ENCODE measurements at regions not wholly inside any gene's neighbourhood (a gene's known extent, or its start where the extent isn't known, plus 50 kb on each side); places are given as distances from the start of the nearest gene placed in this dataset.
"Not testable (repeated sequence)": the region's sequence is repeated elsewhere in the genome, so short reads cannot be mapped to it uniquely, and the experiment has no call there.

GRCh38 chr13:50247223-50247622 is 232.0 kb downstream of the KCNRG start:
- TF ChIP-seq POLR2A (IDR thresholded peaks at IDR 0.05) (no peak), POLR2AphosphoS5 (IDR thresholded peaks at IDR 0.05) (no peak), CTCF (IDR thresholded peaks at IDR 0.05) (no peak)
- Histone ChIP-seq H3K9me3 (no peaks in the 10 kb centered on the region), H3K36me3 (no peaks in the 10 kb centered on the region), H3K4me1 (replicated peaks) (no peaks in the 10 kb centered on the region), H3K27ac (no peak overlapping the region), H3K27me3 (replicated peaks; ENCODE audit: insufficient read depth) (no peaks in the 10 kb centered on the region), H3K4me3 (no peak overlapping the region)
- DNase-seq (ENCODE audit: low spot score): no peak
- WGBS: 98% methylated on average over 1 of the region's 1 CpG
- intact Hi-C loops (cut with DNase I): no loop called here

GRCh38 chr13:50248516-50249143 is 233.4 kb downstream of the KCNRG start:
- DNase-seq (ENCODE audit: low spot score): no peak
- intact Hi-C loops (cut with DNase I): no loop called here
- Histone ChIP-seq H3K9me3 (no peaks in the 10 kb centered on the region), H3K36me3 (no peaks in the 10 kb centered on the region), H3K27ac (no peak overlapping the region), H3K4me3 (no peak overlapping the region), H3K4me1 (replicated peaks) (no peaks in the 10 kb centered on the region), H3K27me3 (replicated peaks; ENCODE audit: insufficient read depth) (no peaks in the 10 kb centered on the region)
- 93% methylated on average over 3 of the region's 3 CpGs for WGBS
- TF ChIP-seq POLR2A (IDR thresholded peaks at IDR 0.05): no peak
- TF ChIP-seq POLR2AphosphoS5 (IDR thresholded peaks at IDR 0.05): no peak

- intact Hi-C loops (cut with DNase I): no loop called here
- WGBS: 90% methylated on average over 1 of the region's 1 CpG
- no peak for DNase-seq (ENCODE audit: low spot score)
- H3K4me3 ChIP-seq: no peak overlapping the region
- no peak overlapping the region for H3K27ac ChIP-seq
- TF ChIP-seq CTCF (IDR thresholded peaks at IDR 0.05) (no peak), POLR2AphosphoS5 (IDR thresholded peaks at IDR 0.05) (no peak), POLR2A (IDR thresholded peaks at IDR 0.05) (no peak)
- no peaks in the 10 kb centered on the region for H3K27me3 ChIP-seq (replicated peaks; ENCODE audit: insufficient read depth)
- H3K4me1 ChIP-seq (replicated peaks): no peaks in the 10 kb centered on the region
- H3K36me3 ChIP-seq: no peaks in the 10 kb centered on the region
- H3K9me3 ChIP-seq: no peaks in the 10 kb centered on the region
These were observed 233.9 kb downstream of the KCNRG start for GRCh38 chr13:50249144-50249521.

GRCh38 chr13:50250401-50250800 is 235.2 kb downstream of the KCNRG start:
- no peaks in the 10 kb centered on the region for H3K9me3 ChIP-seq
- H3K27ac ChIP-seq: no peak overlapping the region
- H3K4me1 ChIP-seq (replicated peaks): no peaks in the 10 kb centered on the region
- TF ChIP-seq POLR2A (IDR thresholded peaks at IDR 0.05): no peak
- TF ChIP-seq CTCF (IDR thresholded peaks at IDR 0.05): no peak
- TF ChIP-seq POLR2AphosphoS5 (IDR thresholded peaks at IDR 0.05): no peak
- WGBS: 90% methylated on average over 7 of the region's 7 CpGs
- intact Hi-C loops (cut with DNase I): no loop called here
- no peaks in the 10 kb centered on the region for H3K27me3 ChIP-seq (replicated peaks; ENCODE audit: insufficient read depth)
- no peaks in the 10 kb centered on the region for H3K36me3 ChIP-seq
- H3K4me3 ChIP-seq: no peak overlapping the region
- DNase-seq (ENCODE audit: low spot score): no peak

GRCh38 chr13:50255639-50256038 is 240.4 kb downstream of the KCNRG start:
- intact Hi-C loops (cut with DNase I): no loop called here
- no peak for DNase-seq (ENCODE audit: low spot score)
- no peaks in the 10 kb centered on the region for H3K4me1 ChIP-seq (replicated peaks)
- TF ChIP-seq POLR2A (IDR thresholded peaks at IDR 0.05) (no peak), POLR2AphosphoS5 (IDR thresholded peaks at IDR 0.05) (no peak), CTCF (IDR thresholded peaks at IDR 0.05) (no peak)
- no peaks in the 10 kb centered on the region for H3K36me3 ChIP-seq
- no peak overlapping the region for H3K27ac ChIP-seq
- H3K4me3 ChIP-seq: no peak overlapping the region
- no peaks in the 10 kb centered on the region for H3K27me3 ChIP-seq (replicated peaks; ENCODE audit: insufficient read depth)
- 82% methylated on average over 1 of the region's 1 CpG for WGBS
- no peaks in the 10 kb centered on the region for H3K9me3 ChIP-seq

GRCh38 chr13:50256536-50257321 is 241.5 kb downstream of the KCNRG start:
- H3K27me3 ChIP-seq (replicated peaks; ENCODE audit: insufficient read depth); H3K4me3 ChIP-seq; H3K9me3 ChIP-seq; DNase-seq (ENCODE audit: low spot score); H3K27ac ChIP-seq; intact Hi-C loops (cut with DNase I); H3K36me3 ChIP-seq; H3K4me1 ChIP-seq (replicated peaks): not testable (repeated sequence)
- 83% methylated on average over 6 of the region's 6 CpGs for WGBS

All from prostate gland (tissue), 2 donors.